ENCODE measurements at regions not wholly inside any gene's neighbourhood (a gene's known extent, or its start where the extent isn't known, plus 50 kb on each side); places are given as distances from the start of the nearest gene placed in this dataset.

DNA sequence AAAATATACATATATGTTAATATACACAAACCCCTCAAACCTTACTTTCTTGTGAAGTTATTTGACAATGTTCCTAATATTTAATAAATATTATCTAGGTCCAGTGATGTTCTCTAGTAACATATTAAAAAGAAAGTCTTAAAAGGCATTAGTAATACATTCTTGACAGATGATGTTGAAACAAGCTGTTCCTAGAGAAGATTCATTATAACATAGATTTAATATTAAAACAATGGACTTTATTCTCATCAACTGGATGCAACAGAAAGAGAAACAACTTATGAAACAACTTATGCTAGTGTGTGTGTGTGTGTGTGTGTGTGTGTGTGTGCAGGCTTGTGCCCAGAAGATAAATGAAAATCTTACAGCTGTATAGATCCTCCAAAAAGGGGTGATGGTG is 68.5 kb upstream of the PLXNA2 start:
- no peak overlapping the region for H3K4me3 ChIP-seq (ENCODE audit: low read depth, low read length)
- DNase-seq (ENCODE audit: low read depth), result no peak
- in situ Hi-C loops (cut with HindIII; ENCODE audit: low sequenced_read_pairs), result no loop called here
- TF ChIP-seq, protein P1, sequence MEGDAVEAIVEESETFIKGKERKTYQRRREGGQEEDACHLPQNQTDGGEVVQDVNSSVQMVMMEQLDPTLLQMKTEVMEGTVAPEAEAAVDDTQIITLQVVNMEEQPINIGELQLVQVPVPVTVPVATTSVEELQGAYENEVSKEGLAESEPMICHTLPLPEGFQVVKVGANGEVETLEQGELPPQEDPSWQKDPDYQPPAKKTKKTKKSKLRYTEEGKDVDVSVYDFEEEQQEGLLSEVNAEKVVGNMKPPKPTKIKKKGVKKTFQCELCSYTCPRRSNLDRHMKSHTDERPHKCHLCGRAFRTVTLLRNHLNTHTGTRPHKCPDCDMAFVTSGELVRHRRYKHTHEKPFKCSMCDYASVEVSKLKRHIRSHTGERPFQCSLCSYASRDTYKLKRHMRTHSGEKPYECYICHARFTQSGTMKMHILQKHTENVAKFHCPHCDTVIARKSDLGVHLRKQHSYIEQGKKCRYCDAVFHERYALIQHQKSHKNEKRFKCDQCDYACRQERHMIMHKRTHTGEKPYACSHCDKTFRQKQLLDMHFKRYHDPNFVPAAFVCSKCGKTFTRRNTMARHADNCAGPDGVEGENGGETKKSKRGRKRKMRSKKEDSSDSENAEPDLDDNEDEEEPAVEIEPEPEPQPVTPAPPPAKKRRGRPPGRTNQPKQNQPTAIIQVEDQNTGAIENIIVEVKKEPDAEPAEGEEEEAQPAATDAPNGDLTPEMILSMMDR (IDR thresholded peaks at IDR 0.05; ENCODE audit: low read depth, low read length, missing control alignments), result no peak

DNA sequence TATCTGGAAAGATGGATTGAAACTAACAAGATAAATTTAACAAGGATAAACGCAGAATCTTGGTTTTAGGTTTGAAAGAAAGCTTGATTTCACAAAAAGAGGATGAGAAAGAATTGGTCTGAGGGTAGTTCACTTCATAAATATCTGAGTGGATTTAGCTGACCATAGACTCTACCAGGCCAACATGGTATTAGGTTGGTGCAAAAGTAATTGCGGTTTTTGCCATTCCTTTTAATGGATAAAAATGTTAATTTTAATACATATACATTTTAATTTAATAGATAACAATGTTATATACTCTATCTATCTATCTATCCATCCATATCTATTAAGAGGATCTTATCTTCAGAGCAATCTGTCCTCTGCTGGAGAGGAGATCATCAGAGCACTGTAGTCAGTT is 70.2 kb upstream of the PLXNA2 start:
- TF ChIP-seq, protein P1 (IDR thresholded peaks at IDR 0.05; ENCODE audit: low read depth, low read length, missing control alignments), result no peak
- no peak overlapping the region for H3K4me3 ChIP-seq (ENCODE audit: low read depth, low read length)
- DNase-seq (ENCODE audit: low read depth), result no peak
- in situ Hi-C loops (cut with HindIII; ENCODE audit: low sequenced_read_pairs), result no loop called here

DNA sequence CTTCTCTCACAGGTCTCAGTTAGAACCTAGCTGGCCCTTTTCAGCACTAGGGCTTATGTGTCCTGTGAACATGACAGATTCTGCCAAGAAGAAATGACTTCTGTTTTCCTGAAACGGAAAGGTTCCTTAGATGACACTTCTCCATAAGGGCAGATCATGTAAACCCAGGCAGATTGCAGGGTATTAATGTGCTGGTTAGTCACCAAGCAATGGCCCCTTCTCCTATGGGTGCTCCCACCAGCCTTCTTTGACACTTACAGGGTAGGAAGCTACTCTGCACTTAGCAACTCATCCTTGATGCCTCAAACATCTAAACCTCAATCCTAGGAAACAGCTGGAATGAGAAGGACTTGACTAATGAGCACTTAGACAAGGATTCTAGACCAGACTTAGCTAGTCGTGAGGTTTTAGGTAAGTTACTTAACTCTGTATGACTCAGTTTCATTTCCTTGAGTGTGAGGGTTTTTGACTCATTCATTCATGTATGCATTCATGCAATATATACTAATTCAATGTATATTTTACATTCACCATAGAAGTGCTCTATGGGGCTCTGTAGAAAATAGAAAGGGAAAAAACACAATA is 74.1 kb upstream of the PLXNA2 start:
- TF ChIP-seq, protein P1 (IDR thresholded peaks at IDR 0.05; ENCODE audit: low read depth, low read length, missing control alignments), result no peak
- in situ Hi-C loops (cut with HindIII; ENCODE audit: low sequenced_read_pairs), result no loop called here
- H3K4me3 ChIP-seq (ENCODE audit: low read depth, low read length), result no peak overlapping the region
- DNase-seq (ENCODE audit: low read depth), result no peak

DNA sequence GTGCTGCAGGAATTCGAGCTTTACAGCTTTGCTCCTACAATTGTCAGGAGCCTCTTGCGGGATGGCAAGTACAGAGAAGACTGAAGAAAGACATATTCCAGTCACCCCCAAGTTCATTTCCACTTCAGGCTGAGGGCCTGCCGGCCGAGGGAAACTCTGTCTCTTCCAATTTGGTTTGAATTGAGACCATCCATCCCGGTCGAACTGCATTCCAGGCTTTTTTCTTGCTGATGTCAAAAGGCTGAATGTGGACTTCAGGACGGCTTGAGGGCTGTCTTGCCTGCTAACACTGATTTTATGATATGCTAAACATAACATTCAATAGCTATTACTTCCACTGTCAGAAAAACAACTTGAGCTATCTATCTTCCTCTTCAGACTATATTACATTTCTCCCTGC is 79.8 kb upstream of the PLXNA2 start:
- H3K4me3 ChIP-seq (ENCODE audit: low read depth, low read length), result no peak overlapping the region
- TF ChIP-seq, protein P1 (IDR thresholded peaks at IDR 0.05; ENCODE audit: low read depth, low read length, missing control alignments), result no peak
- in situ Hi-C loops (cut with HindIII; ENCODE audit: low sequenced_read_pairs), result no loop called here
- no peak for DNase-seq (ENCODE audit: low read depth)

DNA sequence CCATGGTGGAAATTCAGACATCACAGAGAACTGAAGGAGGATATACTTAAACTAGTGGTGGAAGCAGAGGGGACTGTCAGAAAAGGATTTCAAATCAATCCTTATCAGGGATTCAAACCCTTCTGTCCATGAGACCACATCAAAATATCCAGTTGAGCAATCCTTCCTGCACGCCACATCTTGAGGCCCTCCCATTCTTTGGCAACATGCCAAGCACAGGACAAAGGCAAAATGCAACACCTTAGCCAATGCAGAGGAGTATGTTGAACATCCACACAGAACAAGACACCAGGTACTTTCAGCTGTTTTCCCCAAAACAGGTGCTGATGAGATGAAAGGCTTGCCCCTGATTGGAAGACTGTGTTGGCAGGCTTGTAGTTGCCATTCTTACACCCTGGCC is 81.8 kb upstream of the PLXNA2 start:
- in situ Hi-C loops (cut with HindIII; ENCODE audit: low sequenced_read_pairs), result no loop called here
- H3K4me3 ChIP-seq (ENCODE audit: low read depth, low read length), result no peak overlapping the region
- DNase-seq (ENCODE audit: low read depth), result no peak
- TF ChIP-seq, protein P1 (IDR thresholded peaks at IDR 0.05; ENCODE audit: low read depth, low read length, missing control alignments), result no peak

DNA sequence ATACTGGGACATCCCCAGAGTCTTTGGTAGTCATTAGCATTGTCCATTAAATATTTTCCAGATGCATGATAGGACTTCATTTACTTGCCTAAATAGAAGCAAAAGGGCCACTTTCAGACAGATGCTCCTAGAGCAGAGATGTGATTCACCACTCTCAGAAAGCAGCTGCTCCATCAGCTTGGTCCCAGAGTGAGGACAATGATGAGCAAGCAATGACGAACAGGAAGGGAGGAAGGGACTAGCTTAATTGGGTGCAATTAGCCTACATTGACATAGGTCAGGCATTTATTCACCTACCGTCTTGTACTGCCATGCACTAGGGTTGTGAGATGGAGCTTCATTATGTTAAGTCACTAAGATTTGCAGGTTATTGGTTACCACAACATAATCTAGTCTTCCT is 85.1 kb upstream of the PLXNA2 start:
- in situ Hi-C loops (cut with HindIII; ENCODE audit: low sequenced_read_pairs), result no loop called here
- no peak overlapping the region for H3K4me3 ChIP-seq (ENCODE audit: low read depth, low read length)
- DNase-seq (ENCODE audit: low read depth), result no peak
- TF ChIP-seq, protein P1 (IDR thresholded peaks at IDR 0.05; ENCODE audit: low read depth, low read length, missing control alignments), result no peak

All from astrocyte of the cerebellum (primary cell).